Neural cell (in vitro differentiated cells): ENCODE measurements at regions not wholly inside any gene's neighbourhood (a gene's known extent, or its start where the extent isn't known, plus 50 kb on each side); places are given as distances from the start of the nearest gene placed in this dataset.
"Not testable (repeated sequence)": the region's sequence is repeated elsewhere in the genome, so short reads cannot be mapped to it uniquely, and the experiment has no call there.

Source experiments
- H2AFZ ChIP-seq: fragments of 200-600, 300-800 bp; sonication (generic), shearing (Covaris generic); 2 replicates; pipeline ENCODE4 v1.6.0; 2014; ENCODE audit warnings: low read depth, mild to moderate bottlenecking, antibody characterized with exemption, low read length, moderate library complexity
- H3F3A ChIP-seq: fragments of 200-600 bp; shearing (Covaris generic); 2 replicates; pipeline ENCODE4 v1.6.1; 2016; ENCODE audit warnings: mild to moderate bottlenecking, moderate library complexity, mixed read lengths, antibody characterized with exemption, low read length; ENCODE audit not compliant: insufficient read depth, poor library complexity, severe bottlenecking
- H3K27ac ChIP-seq: fragments of 200-600, 300-800 bp; sonication (generic), shearing (Covaris generic); 2 replicates; pipeline ENCODE4 v1.5.1; 2014; ENCODE audit warnings: mild to moderate bottlenecking, low read length, moderate library complexity
- H3K27me3 ChIP-seq: fragments of 300-800, 200-600 bp; sonication (generic), shearing (Covaris generic); 2 replicates; pipeline ENCODE4 v1.6.0; 2014; ENCODE audit warnings: mild to moderate bottlenecking, low read depth, low read length, moderate library complexity; ENCODE audit not compliant: insufficient read depth
- H3K36me3 ChIP-seq: fragments of 300-800, 200-600 bp; sonication (generic), shearing (Covaris generic); 2 replicates; pipeline ENCODE4 v1.5.1; 2014; ENCODE audit warnings: mild to moderate bottlenecking, antibody characterized with exemption, low read length, moderate library complexity; ENCODE audit not compliant: insufficient read depth
- H3K4me2 ChIP-seq: fragments of 300-800, 200-600 bp; sonication (generic), shearing (Covaris generic); 2 replicates; pipeline ENCODE4 v1.6.0; 2014; ENCODE audit warnings: mild to moderate bottlenecking, low read length
- H3K4me3 ChIP-seq: fragments of 300-800, 200-600 bp; sonication (generic), shearing (Covaris generic); 2 replicates; pipeline ENCODE4 v1.5.1; 2014; ENCODE audit warnings: mild to moderate bottlenecking, low read length, moderate library complexity
- H3K79me2 ChIP-seq: fragments of 200-600 bp; shearing (Covaris generic); replicated peaks from 2 replicates; pipeline ENCODE4 v1.6.0; 2014; ENCODE audit warnings: mild to moderate bottlenecking, low read length, moderate library complexity; ENCODE audit not compliant: insufficient read depth
- H3K9ac ChIP-seq: fragments of 300-800, 200-600 bp; sonication (generic), shearing (Covaris generic); 2 replicates; pipeline ENCODE4 v1.6.1; 2016; ENCODE audit warnings: mild to moderate bottlenecking, low read length, mixed read lengths
- H3K9me2 ChIP-seq: fragments of 200-600 bp; shearing (Covaris generic); 2 replicates; pipeline ENCODE4 v1.6.1; 2016; ENCODE audit warnings: mild to moderate bottlenecking, low read length, mixed read lengths; ENCODE audit not compliant: insufficient read depth
- H3K9me3 ChIP-seq: fragments of 200-600, 300-800 bp; sonication (generic), shearing (Covaris generic); 2 replicates; pipeline ENCODE4 v1.6.1; 2016; ENCODE audit warnings: mild to moderate bottlenecking, mixed run types, low read length, moderate library complexity, mixed read lengths
- H4K20me1 ChIP-seq: fragments of 200-600 bp; shearing (Covaris generic); 2 replicates; pipeline ENCODE4 v1.6.1; 2016; ENCODE audit warnings: mild to moderate bottlenecking, mixed run types; ENCODE audit not compliant: insufficient read depth
- EP300 ChIP-seq: fragments of 450-650 bp; conservative IDR thresholded peaks from 2 replicates; pipeline ENCODE4 v1.6.1; 2014; ENCODE audit warnings: antibody characterized with exemption, mild to moderate bottlenecking, moderate library complexity; ENCODE audit not compliant: poor library complexity, severe bottlenecking
- EZH2 ChIP-seq: fragments of 200-600, 300-800 bp; shearing (Covaris generic), sonication (generic); IDR thresholded peaks from 2 replicates; pipeline ENCODE4 v1.6.1; 2014; ENCODE audit warnings: antibody characterized with exemption, low read length, borderline replicate concordance, mild to moderate bottlenecking; ENCODE audit not compliant: insufficient read depth, poor library complexity, severe bottlenecking
- MXI1 ChIP-seq: fragments of 450-650 bp; conservative IDR thresholded peaks from 2 replicates; pipeline ENCODE4 v1.6.1; 2014; ENCODE audit warnings: antibody characterized with exemption, mild to moderate bottlenecking; ENCODE audit not compliant: poor library complexity, severe bottlenecking
- POLR2AphosphoS5 ChIP-seq: IDR thresholded peaks from 2 replicates; pipeline ENCODE4 v1.6.1; 2012
- RAD21 ChIP-seq: fragments of 450-650 bp; conservative IDR thresholded peaks from 2 replicates; pipeline ENCODE4 v1.6.1; 2014; ENCODE audit warnings: antibody characterized with exemption, mild to moderate bottlenecking, moderate library complexity
- SMC3 ChIP-seq: fragments of 450-650 bp; conservative IDR thresholded peaks from 2 replicates; pipeline ENCODE4 v1.6.1; 2014; ENCODE audit warnings: antibody characterized with exemption, mild to moderate bottlenecking, moderate library complexity; ENCODE audit not compliant: poor library complexity
- TAF1 ChIP-seq: IDR thresholded peaks from 2 replicates; pipeline ENCODE4 v1.6.1; 2012; ENCODE audit warnings: low read depth
- TF ChIP-seq, protein P1 (sequence below): fragments of 450-650 bp; IDR thresholded peaks from 2 replicates; pipeline ENCODE4 v1.5.1; 2014; ENCODE audit warnings: antibody characterized with exemption, mild to moderate bottlenecking, moderate library complexity; ENCODE audit not compliant: poor library complexity, severe bottlenecking
- TF ChIP-seq, protein P2 (sequence below): IDR thresholded peaks from 2 replicates; pipeline ENCODE4 v1.6.1; 2012; ENCODE audit warnings: borderline replicate concordance

DNA sequence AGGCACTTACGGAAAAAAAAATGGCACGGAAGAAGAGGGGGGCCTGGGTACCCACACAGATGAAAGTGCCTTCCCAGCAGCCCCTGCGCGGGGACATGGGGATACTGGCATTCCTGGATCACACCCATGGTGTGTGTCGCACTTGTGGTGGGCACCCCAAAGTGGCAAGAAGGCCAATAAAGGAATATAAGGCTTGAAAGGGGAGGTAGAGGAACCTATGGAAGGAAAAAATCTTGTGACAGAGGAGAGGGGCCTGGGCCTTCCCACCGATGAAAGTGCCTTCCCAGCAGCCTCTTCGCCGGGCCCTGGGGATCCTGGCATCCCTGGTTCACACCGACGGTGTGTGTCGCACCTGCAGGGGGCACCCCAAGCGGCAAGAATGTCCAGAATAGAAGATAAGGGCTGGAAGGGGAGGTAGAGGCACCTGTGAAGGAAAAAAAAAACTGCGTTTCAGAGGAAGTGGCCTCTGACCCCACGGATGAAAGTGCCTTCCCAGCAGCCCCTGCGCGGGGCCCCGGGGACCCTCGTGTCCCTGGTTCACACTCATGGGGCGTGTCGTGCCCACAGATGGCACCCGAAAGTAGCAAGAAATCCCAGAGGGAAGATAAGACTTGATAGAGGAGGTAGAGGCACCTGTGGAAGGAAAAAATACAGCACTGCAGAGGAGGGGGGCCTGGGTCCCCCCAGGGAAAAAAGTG lies 284.0 kb downstream of the ALG10 start:
- H3K4me2 ChIP-seq, result no peak overlapping the region

DNA sequence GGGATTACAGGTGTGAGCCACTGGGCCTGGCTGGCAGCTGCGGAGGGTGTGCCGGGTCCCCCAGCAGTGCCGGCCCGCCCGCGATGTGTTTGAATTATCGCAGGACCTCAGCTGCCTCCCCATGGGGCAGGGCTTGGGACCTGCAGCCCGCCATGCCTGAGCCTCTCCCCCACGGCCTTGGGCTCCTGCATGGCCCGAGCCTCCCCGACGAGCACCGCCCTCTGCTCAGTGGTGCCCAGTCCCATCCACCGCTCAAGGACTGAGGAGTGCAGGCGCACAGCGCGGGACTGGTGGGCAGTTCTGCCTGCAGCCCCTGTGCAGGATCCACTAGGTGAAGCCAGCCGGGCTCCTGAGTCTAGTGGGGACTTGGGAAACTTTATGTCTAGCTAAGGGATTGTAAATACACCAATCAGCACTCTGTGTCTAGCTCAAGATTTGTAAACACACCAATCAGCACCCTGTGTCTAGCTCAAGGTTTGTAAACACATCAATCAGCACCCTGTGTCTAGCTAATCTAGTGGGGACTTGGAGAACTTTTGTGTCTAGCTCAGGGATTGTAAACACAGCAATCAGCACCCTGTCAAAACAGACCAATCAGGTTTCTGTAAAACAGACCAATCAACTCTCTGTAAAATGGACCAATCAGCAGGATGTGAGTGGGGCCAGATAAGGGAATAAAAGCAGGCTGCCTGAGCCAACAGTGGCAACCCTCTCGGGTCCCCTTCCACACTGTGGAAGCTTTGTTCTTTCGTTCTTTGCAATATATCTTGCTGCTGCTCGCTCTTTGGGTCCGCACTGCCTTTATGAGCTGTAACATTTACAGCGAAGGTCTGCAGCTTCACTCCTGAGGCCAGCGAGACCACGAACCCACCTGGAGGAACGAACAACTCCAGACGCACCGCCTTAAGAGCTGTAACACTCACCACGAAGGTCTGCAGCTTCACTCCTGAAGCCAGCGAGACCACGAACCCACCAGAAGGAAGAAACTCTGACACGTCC lies 287.8 kb downstream of the ALG10 start:
- not testable (repeated sequence) for H3K4me3 ChIP-seq, H3K9ac ChIP-seq, H3K9me2 ChIP-seq, H3K36me3 ChIP-seq, H3K79me2 ChIP-seq, H3K27me3 ChIP-seq, H3K4me2 ChIP-seq, H2AFZ ChIP-seq, H3F3A ChIP-seq, H3K27ac ChIP-seq, H4K20me1 ChIP-seq
- H3K9me3 ChIP-seq, result peaks cover 19% of the 10 kb centered on the region

More for the DNA sequence above, 284.0 kb downstream of the ALG10 start:
- Histone ChIP-seq H3K36me3 (no peaks in the 10 kb centered on the region), H3K79me2 (no peaks in the 10 kb centered on the region), H3K4me3 (no peak overlapping the region), H3K9me3 (peaks cover 19% of the 10 kb centered on the region), H3K9ac (no peak overlapping the region), H4K20me1 (no peaks in the 10 kb centered on the region), H3K27me3 (no peaks in the 10 kb centered on the region), H3F3A (no peaks in the 10 kb centered on the region), H3K27ac (no peak overlapping the region), H2AFZ (no peak overlapping the region), H3K9me2 (no peaks in the 10 kb centered on the region)
- no peak for TF ChIP-seq RAD21
- no peak for TF ChIP-seq EP300
- no peak for TF ChIP-seq EZH2
- TF ChIP-seq, protein P1, sequence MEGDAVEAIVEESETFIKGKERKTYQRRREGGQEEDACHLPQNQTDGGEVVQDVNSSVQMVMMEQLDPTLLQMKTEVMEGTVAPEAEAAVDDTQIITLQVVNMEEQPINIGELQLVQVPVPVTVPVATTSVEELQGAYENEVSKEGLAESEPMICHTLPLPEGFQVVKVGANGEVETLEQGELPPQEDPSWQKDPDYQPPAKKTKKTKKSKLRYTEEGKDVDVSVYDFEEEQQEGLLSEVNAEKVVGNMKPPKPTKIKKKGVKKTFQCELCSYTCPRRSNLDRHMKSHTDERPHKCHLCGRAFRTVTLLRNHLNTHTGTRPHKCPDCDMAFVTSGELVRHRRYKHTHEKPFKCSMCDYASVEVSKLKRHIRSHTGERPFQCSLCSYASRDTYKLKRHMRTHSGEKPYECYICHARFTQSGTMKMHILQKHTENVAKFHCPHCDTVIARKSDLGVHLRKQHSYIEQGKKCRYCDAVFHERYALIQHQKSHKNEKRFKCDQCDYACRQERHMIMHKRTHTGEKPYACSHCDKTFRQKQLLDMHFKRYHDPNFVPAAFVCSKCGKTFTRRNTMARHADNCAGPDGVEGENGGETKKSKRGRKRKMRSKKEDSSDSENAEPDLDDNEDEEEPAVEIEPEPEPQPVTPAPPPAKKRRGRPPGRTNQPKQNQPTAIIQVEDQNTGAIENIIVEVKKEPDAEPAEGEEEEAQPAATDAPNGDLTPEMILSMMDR, result no peak
- TF ChIP-seq, protein P2, sequence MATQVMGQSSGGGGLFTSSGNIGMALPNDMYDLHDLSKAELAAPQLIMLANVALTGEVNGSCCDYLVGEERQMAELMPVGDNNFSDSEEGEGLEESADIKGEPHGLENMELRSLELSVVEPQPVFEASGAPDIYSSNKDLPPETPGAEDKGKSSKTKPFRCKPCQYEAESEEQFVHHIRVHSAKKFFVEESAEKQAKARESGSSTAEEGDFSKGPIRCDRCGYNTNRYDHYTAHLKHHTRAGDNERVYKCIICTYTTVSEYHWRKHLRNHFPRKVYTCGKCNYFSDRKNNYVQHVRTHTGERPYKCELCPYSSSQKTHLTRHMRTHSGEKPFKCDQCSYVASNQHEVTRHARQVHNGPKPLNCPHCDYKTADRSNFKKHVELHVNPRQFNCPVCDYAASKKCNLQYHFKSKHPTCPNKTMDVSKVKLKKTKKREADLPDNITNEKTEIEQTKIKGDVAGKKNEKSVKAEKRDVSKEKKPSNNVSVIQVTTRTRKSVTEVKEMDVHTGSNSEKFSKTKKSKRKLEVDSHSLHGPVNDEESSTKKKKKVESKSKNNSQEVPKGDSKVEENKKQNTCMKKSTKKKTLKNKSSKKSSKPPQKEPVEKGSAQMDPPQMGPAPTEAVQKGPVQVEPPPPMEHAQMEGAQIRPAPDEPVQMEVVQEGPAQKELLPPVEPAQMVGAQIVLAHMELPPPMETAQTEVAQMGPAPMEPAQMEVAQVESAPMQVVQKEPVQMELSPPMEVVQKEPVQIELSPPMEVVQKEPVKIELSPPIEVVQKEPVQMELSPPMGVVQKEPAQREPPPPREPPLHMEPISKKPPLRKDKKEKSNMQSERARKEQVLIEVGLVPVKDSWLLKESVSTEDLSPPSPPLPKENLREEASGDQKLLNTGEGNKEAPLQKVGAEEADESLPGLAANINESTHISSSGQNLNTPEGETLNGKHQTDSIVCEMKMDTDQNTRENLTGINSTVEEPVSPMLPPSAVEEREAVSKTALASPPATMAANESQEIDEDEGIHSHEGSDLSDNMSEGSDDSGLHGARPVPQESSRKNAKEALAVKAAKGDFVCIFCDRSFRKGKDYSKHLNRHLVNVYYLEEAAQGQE, result no peak
- no peak for TF ChIP-seq MXI1
- no peak for TF ChIP-seq POLR2AphosphoS5
- TF ChIP-seq SMC3, result no peak
- TF ChIP-seq TAF1, result no peak
